GM18505 (cell line): ENCODE measurements at regions not wholly inside any gene's neighbourhood (a gene's known extent, or its start where the extent isn't known, plus 50 kb on each side); places are given as distances from the start of the nearest gene placed in this dataset.

Experiments
- ATAC-seq: cut with Tn5 transposase; IDR thresholded peaks from one replicate; pipeline ENCODE4 v1.9.1; 2021; ENCODE audit not compliant: unreplicated experiment
- POLR2A ChIP-seq: IDR thresholded peaks from 4 replicates; pipeline ENCODE4 v1.6.1; 2011; ENCODE audit warnings: borderline replicate concordance; ENCODE audit not compliant: insufficient read depth, insufficient read length; ENCODE audit errors: extremely low read depth

DNA sequence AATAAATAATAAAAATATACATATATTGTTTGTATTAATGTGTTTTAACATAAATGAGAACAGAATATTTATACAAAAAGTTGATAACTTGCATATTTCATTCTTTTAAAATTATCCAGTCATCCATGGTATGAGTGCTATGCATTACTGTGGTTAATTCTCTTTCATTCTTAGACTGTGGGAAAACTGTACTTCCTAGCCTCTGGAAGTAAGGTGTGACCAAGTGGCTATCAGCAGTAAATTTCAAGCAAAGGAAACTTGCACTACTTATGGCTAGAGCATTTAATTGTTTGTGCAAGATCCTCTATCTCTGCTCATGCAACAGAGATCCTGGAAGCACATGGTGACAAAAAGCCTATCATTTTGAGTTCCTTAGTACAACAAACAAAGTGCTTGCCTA lies 1054.5 kb upstream of the PABPC4L start:
- no peak for TF ChIP-seq POLR2A
- no peak for ATAC-seq

DNA sequence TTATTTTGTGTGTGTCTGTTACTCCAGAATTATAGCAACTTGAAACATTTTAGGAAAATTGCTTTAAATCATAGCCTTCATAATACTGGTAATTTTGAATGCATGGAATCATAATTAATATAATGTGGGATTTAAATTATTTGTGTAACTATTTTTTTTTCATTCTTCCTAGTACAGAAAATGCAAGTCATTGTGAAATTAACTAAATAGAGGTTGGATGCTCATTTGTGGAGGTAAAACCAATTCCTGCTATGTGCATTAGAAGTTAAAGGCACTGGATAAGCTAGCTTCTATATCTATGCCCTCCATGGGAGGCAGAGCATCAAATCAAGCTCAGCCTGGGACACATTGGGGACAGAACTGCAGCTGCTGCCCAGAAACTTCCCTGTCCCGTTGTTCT lies 1048.5 kb upstream of the PABPC4L start:
- no peak for TF ChIP-seq POLR2A
- ATAC-seq, result no peak

- ATAC-seq, result no peak
- no peak for TF ChIP-seq POLR2A
Measured at GRCh38 chr4:135249024-135249423, 1047.4 kb upstream of the PABPC4L start.

- no peak for ATAC-seq
- no peak for TF ChIP-seq POLR2A
Measured at GRCh38 chr4:135244696-135245095, 1043.1 kb upstream of the PABPC4L start.

- no peak for ATAC-seq
- no peak for TF ChIP-seq POLR2A
Measured at GRCh38 chr4:135244056-135244455, 1042.5 kb upstream of the PABPC4L start.

DNA sequence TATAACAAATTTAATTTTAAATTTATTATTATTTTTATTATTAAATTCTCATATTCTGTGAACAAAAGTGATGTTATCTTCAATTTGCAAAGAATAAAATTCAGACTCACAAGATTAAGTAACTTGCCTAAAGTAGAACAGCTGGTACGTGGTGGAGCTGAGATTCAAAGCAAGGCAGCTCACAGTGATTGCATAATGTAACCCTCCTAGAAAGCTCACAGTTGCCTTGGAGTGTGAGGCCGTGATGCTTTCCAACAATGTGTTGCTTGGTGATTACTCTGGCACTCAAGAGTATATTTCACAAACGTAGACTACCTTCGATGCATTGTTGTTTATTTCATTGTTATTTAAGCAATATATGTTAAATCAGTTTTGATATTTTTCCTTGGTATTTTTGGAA lies 1039.2 kb upstream of the PABPC4L start:
- no peak for ATAC-seq
- TF ChIP-seq POLR2A, result no peak

DNA sequence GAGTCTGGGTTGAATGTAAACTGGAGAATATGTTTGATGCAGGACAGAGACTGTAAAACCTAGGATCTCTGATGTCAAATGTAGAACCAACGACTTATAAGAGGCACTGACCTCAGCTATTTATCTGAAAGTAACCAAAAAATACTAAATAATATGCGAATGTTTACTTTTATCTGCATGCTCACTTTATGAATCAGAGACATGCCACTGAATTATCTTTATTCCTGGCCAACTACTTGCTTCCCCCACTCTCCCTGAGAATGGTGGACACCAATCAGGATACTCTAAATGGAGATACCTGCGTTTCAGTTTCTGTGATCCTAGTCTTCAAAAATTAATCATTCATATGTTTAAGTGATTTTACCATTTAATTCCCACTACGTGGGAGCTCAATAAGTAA lies 1038.4 kb upstream of the PABPC4L start:
- ATAC-seq, result no peak
- TF ChIP-seq POLR2A, result no peak

- TF ChIP-seq POLR2A, result no peak
- ATAC-seq, result no peak
Measured at GRCh38 chr4:135238940-135239339, 1037.4 kb upstream of the PABPC4L start.

DNA sequence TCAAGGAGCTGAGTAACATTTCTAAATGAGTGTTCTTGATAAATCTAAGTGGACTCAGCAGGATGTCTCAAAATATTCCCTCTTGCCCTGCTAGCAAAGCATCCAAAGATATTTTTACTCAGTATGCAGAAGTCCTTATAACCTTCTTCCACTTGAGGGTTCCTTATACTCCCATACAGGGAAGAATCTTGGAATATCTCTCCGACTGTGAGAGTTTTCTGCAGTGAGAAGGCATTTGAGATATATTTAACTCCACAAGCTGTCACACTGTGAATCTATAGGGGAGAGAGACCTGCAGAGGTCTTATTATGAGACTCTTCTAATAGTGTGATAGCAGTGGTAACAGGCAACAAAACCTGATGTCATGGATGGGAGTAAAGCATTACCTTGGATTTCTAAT lies 1034.5 kb upstream of the PABPC4L start:
- ATAC-seq, result no peak
- TF ChIP-seq POLR2A, result no peak

DNA sequence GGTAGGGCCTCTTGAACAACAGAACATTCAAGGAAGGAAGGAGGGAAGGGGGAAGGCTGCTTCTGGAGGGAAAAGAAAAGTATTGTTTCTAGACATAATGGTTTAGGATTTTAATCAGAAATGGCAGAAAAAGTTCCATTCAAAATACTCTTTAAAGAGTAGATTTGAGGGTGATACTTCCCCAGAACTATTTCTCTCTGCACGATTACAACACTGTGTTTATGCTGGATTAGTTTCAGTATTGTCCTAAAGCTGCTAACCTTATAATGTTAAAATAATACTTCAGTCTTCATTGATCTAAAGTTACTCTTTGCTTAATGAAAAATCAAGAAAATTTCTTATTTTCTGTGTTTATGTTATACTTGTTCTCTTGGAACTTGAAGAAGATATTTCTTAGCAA lies 1026.3 kb upstream of the PABPC4L start:
- no peak for TF ChIP-seq POLR2A
- no peak for ATAC-seq

GRCh38 chr4:135225551-135225950 lies 1024.0 kb upstream of the PABPC4L start:
- no peak for ATAC-seq
- no peak for TF ChIP-seq POLR2A

- TF ChIP-seq POLR2A, result no peak
- ATAC-seq, result no peak
Measured at GRCh38 chr4:135210341-135210740, 1008.8 kb upstream of the PABPC4L start.

DNA sequence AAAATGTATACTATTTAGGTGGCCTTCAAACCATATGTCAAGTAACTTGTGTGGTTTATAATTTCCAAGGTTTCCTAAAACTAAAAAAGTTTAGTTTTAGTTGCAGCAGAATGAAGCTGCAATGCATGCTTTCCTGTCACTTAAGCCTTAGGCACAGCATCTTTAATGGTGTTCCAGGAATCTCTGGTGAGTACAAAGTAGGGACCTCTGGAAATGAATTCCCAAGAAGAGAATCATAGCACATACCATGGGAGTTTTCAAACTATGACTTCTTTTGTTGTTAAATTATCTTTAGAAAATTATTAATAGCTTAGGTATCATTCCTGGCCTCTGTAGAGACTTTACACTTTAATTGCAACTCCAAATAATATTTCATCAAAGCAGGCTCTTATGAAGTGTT lies 1005.9 kb upstream of the PABPC4L start:
- TF ChIP-seq POLR2A, result no peak
- ATAC-seq, result no peak

- no peak for ATAC-seq
- TF ChIP-seq POLR2A, result no peak
Measured at GRCh38 chr4:135204311-135204710, 1002.7 kb upstream of the PABPC4L start.

GRCh38 chr4:135201081-135201480 lies 999.5 kb upstream of the PABPC4L start:
- no peak for ATAC-seq
- no peak for TF ChIP-seq POLR2A

GRCh38 chr4:135197641-135198040 lies 996.1 kb upstream of the PABPC4L start:
- no peak for ATAC-seq
- TF ChIP-seq POLR2A, result no peak

- no peak for TF ChIP-seq POLR2A
- ATAC-seq, result no peak
Measured at GRCh38 chr4:135194477-135194876, 992.9 kb upstream of the PABPC4L start.
